Psoas muscle (tissue), 7 donors: ENCODE measurements at regions not wholly inside any gene's neighbourhood (a gene's known extent, or its start where the extent isn't known, plus 50 kb on each side); places are given as distances from the start of the nearest gene placed in this dataset.

ENCODE experiments used
- ATAC-seq, 4 donors: fragments of 200-7000 bp; cut with Tn5 transposase; one replicate each; pipeline ENCODE4 v1.9.1; 2020; ENCODE audit warnings: moderate library complexity in 3 of 4, mild to moderate bottlenecking in 2 of 4
- DNase-seq, 2 donors: peaks; one replicate each; pipeline ENCODE4 v3.0.0-alpha.2; 2020
- H3K27ac ChIP-seq: fragments of 200-600 bp; one replicate; pipeline ENCODE4 v1.8.0; 2022
- H3K27me3 ChIP-seq, 3 donors: fragments of 200-600 bp in 1 of 3; one replicate each; pipeline versions ENCODE4 v1.6.1 to v1.8.0; 2013 to 2022; ENCODE audit warnings: low read length in 2 of 3, mild to moderate bottlenecking in 2 of 3, moderate library complexity in 1 of 3; ENCODE audit not compliant: insufficient read depth in 3 of 3
- H3K36me3 ChIP-seq, 2 donors: fragments of 200-600 bp in 1 of 2; one replicate each; pipeline versions ENCODE4 v1.6.1 to v1.8.0; 2013 to 2022; ENCODE audit warnings: low read depth in 1 of 2, mild to moderate bottlenecking in 1 of 2, moderate library complexity in 1 of 2; ENCODE audit not compliant: insufficient read depth in 1 of 2
- H3K4me1 ChIP-seq: fragments of 200-600 bp; one replicate; pipeline ENCODE4 v1.8.0; 2022
- H3K4me3 ChIP-seq: fragments of 200-600 bp; one replicate; pipeline ENCODE4 v1.8.0; 2022; ENCODE audit warnings: mild to moderate bottlenecking
- H3K9me3 ChIP-seq: fragments of 200-600 bp; one replicate; pipeline ENCODE4 v1.8.0; 2022
- WGBS, 3 donors: extraction: QIAGEN DNeasy Blood & Tissue Kit; methylation state at CpG; one replicate each; pipeline versions ENCODE4 v1.1.6 to v1.1.7; 2013; 5-methylcytosine and 5-hydroxymethylcytosine counted together
- intact Hi-C, 2 donors: fragments of 100-400 bp; cut with DNase I; formaldehyde crosslinking; loops; one replicate each; pipeline versions ENCODE4 v1.11.0 to v1.14.2; 2022
- TF ChIP-seq, protein P1 (sequence below): fragments of 200-600 bp; IDR thresholded peaks from one replicate; pipeline ENCODE4 v1.8.0; 2022; ENCODE audit warnings: antibody characterized with exemption
- donor health status: healthy with polysubstance abuse.
- donor health status: DM: no; HTN: no; CAD: no; lungs with moderate emphysema.
- donor health status: Bipolar disorder and iron deficiency.
- donor health status: healthy.
- donor health status: DM: yes; HTN: yes; CAD: no.
- donor health status: DM: no; HTN: no; CAD: no.
- donor health status: DM: yes; HTN: yes; CAD: no.

DNA sequence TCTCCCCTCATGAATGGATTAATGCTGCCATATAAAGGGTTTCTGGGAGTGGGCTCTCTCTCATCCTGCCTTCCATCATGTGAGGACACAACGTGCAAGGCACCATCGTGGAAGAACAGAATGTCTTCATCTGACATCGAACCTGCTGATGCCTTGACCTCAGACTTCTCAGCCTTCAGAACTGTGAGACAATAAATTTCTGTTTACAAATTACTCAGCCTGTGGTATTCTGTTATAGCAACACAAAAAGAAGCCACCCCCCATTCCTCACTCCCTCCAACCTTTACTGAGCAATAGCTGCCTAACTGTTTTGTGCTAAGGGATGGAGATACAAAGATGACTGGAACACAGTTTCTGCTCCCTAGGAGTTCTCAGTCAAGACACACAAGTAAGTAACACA lies 106.1 kb upstream of the PLET1 start:
- intact Hi-C loops, result no loop called here
- Histone ChIP-seq H3K27ac (no peak overlapping the region), H3K9me3 (no peaks in the 10 kb centered on the region), H3K4me1 (no peaks in the 10 kb centered on the region), H3K27me3 (no peaks in the 10 kb centered on the region), H3K36me3 (no peaks in the 10 kb centered on the region), H3K4me3 (no peak overlapping the region)
- 86 to 91% (median 91%) methylated on average over 3 of the region's 3 CpGs for WGBS, 3 donors
- DNase-seq (no peak), ATAC-seq (no peak)
- TF ChIP-seq, protein P1, sequence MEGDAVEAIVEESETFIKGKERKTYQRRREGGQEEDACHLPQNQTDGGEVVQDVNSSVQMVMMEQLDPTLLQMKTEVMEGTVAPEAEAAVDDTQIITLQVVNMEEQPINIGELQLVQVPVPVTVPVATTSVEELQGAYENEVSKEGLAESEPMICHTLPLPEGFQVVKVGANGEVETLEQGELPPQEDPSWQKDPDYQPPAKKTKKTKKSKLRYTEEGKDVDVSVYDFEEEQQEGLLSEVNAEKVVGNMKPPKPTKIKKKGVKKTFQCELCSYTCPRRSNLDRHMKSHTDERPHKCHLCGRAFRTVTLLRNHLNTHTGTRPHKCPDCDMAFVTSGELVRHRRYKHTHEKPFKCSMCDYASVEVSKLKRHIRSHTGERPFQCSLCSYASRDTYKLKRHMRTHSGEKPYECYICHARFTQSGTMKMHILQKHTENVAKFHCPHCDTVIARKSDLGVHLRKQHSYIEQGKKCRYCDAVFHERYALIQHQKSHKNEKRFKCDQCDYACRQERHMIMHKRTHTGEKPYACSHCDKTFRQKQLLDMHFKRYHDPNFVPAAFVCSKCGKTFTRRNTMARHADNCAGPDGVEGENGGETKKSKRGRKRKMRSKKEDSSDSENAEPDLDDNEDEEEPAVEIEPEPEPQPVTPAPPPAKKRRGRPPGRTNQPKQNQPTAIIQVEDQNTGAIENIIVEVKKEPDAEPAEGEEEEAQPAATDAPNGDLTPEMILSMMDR, result no peak

DNA sequence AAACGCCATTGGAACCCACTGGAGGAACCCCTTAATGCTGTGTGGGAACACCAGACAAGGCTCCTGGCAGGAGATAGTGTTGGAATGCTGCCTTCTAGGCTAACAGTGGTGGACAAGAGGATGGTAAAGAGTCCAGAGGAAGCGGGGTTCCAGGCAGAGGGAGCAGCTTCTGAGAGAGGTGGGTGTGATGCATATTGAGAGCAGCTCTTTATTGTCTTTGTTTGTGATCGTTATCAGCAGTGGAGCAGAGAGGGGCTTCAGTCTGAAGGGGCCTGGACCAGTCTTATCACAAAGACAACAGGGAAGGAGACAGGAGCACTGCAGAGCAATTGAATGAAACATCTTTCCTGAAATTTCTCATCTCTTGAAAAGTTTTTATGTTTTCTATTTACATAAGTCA lies 106.8 kb upstream of the PLET1 start:
- 79 to 84% (median 82%) methylated on average over 3 of the region's 3 CpGs for WGBS, 3 donors
- no peaks in the 10 kb centered on the region for H3K9me3 ChIP-seq
- no peaks in the 10 kb centered on the region for H3K36me3 ChIP-seq
- H3K27me3 ChIP-seq, result no peaks in the 10 kb centered on the region
- no peaks in the 10 kb centered on the region for H3K4me1 ChIP-seq
- no peak overlapping the region for H3K27ac ChIP-seq
- intact Hi-C loops, result no loop called here
- H3K4me3 ChIP-seq, result no peak overlapping the region
- DNase-seq (no peak), ATAC-seq (no peak)
- TF ChIP-seq, protein P1, result no peak

DNA sequence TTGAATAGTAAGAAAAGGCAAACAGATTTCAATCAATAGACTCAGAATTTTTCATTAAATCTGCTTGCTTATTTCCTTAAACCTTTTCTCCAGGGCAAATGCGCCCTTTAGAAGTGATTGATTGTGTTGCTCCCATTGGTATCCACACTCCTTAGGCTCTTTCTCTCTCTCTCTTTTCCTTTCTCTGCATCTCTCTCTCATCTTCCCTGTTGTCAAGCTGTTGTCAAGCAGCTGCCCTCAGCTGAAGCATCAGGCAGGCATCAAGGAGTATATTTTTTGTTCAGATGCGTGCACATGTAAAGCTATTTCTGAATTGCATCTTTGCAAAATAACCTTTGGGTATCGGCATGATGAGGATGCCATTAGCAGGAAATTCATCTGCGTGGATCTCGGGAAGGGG lies 107.2 kb upstream of the PLET1 start:
- ATAC-seq (no peak), DNase-seq (no peak)
- Histone ChIP-seq H3K4me1 (no peaks in the 10 kb centered on the region), H3K36me3 (no peaks in the 10 kb centered on the region), H3K4me3 (no peak overlapping the region), H3K9me3 (no peaks in the 10 kb centered on the region), H3K27ac (no peak overlapping the region), H3K27me3 (no peaks in the 10 kb centered on the region)
- intact Hi-C loops, result no loop called here
- TF ChIP-seq, protein P1, result no peak
- WGBS, 3 donors, result 92 to 97% (median 96%) methylated on average over 5 of the region's 5 CpGs

DNA sequence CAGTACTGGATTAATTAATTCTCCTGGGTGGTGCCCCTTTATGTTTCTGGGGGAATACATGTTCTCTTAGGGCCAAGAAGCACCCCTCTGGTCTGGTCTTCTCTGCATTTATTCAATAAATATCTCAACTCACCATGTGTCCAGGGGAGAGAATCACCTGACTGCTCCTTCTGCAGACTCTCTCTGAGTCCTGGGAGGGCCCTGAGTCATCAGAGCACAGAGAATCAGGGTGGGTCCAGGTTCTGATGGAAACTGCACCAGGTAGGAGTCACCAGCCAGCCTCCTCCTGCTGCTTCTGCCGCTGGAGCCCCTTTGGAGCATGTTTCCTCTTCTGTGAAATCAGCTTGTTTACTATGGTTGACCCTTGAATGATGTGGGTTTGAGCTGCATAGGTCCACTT lies 107.7 kb upstream of the PLET1 start:
- 50 to 84% (median 82%) methylated on average over 1 of the region's 1 CpG for WGBS, 3 donors
- ATAC-seq (no peak), DNase-seq (no peak)
- Histone ChIP-seq H3K4me1 (no peaks in the 10 kb centered on the region), H3K4me3 (no peak overlapping the region), H3K27me3 (no peaks in the 10 kb centered on the region), H3K9me3 (no peaks in the 10 kb centered on the region), H3K36me3 (no peaks in the 10 kb centered on the region), H3K27ac (no peak overlapping the region)
- intact Hi-C loops, result no loop called here
- TF ChIP-seq, protein P1, result no peak

DNA sequence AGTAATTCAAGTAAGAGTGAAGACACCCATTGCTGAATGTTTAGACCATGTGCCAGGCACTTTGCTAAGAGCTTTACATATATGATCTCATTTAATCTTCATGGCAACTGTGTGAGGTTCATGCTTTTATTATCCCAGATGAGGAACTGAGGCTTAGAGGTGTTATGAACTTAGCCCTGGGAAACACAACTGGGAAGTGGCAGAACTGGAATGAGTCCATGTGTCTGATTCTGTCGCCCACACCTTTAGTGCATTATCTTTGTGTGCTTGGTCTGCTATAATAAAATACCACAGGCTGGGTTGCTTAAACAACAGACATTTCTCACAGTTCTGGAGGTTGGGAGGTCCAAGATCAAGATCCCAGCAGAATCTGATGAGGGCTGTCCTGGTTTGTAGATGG lies 108.7 kb upstream of the PLET1 start:
- no peaks in the 10 kb centered on the region for H3K36me3 ChIP-seq
- H3K4me1 ChIP-seq, result no peaks in the 10 kb centered on the region
- TF ChIP-seq, protein P1, result no peak
- no peaks in the 10 kb centered on the region for H3K9me3 ChIP-seq
- H3K4me3 ChIP-seq, result no peak overlapping the region
- DNase-seq (no peak), ATAC-seq (no peak)
- intact Hi-C loops, result no loop called here
- 88 to 95% (median 89%) methylated on average over 1 of the region's 1 CpG for WGBS, 3 donors
- no peak overlapping the region for H3K27ac ChIP-seq
- H3K27me3 ChIP-seq, result no peaks in the 10 kb centered on the region
